ENCODE measurements at regions not wholly inside any gene's neighbourhood (a gene's known extent, or its start where the extent isn't known, plus 50 kb on each side); places are given as distances from the start of the nearest gene placed in this dataset.

- no peak for TF ChIP-seq REST (IDR thresholded peaks at IDR 0.05; ENCODE audit: low read depth)
These were observed 372.8 kb downstream of the TOX3 start (continued) for GRCh38 chr16:52174168-52174567.

GRCh38 chr16:52171481-52171880, 375.5 kb downstream of the TOX3 start:
- Histone ChIP-seq H4K20me1 (ENCODE audit: insufficient read depth) (no peaks in the 10 kb centered on the region), H3K36me3 (ENCODE audit: control insufficient read depth in 1 of 2, insufficient read depth in 2 of 2, low read length in 2 of 2) (no peaks in the 10 kb centered on the region), H3K27me3 (ENCODE audit: insufficient read depth, low read length) (no peaks in the 10 kb centered on the region), H3K4me2 (ENCODE audit: low read length) (no peak overlapping the region), H3K79me2 (ENCODE audit: insufficient read depth, low read length) (no peaks in the 10 kb centered on the region), H3K9me3 (ENCODE audit: control insufficient read depth in 1 of 2, insufficient read depth in 1 of 2, low read depth in 1 of 2, low read length in 2 of 2) (peaks cover 7 to 17% of the 10 kb centered on the region in 2 experiments; a peak in 2 of 4 replicates), H3K4me1 (ENCODE audit: control insufficient read depth in 1 of 2, insufficient read depth in 2 of 2, low read length in 2 of 2) (no peaks in the 10 kb centered on the region), H2AFZ (ENCODE audit: low read depth, low read length, poor library complexity, severe bottlenecking) (no peak overlapping the region), H3K27ac (ENCODE audit: low read depth, low read length) (no peak overlapping the region), H3K9me2 (ENCODE audit: insufficient read depth) (no peaks in the 10 kb centered on the region), H3K9ac (ENCODE audit: low read length) (no peak overlapping the region), H3K4me3 (replicated peaks in 1 of 2; ENCODE audit: low read depth in 1 of 2, low read length in 2 of 2) (no peak overlapping the region)
- intact Hi-C loops (cut with micrococcal nuclease): no loop called here
- RAD21 ChIA-PET (ENCODE audit: low non-redundant PET in 1 of 2, low total read pairs in 2 of 2, uncharacterized antibody in 2 of 2, unreplicated experiment in 2 of 2): no interaction called here
- POLR2A ChIA-PET: no interaction called here
- CTCF ChIA-PET: no interaction called here
- ATAC-seq (no peak), DNase-seq (ENCODE audit: low read depth, low spot score) (no peak)
- no TSS peak for BruUV-seq (replicated peaks)
- TF ChIP-seq SIN3A (IDR thresholded peaks at IDR 0.05; ENCODE audit: low read depth) (no peak), MAX (IDR thresholded peaks at IDR 0.05) (no peak), SP1 (IDR thresholded peaks at IDR 0.05; ENCODE audit: low read depth) (no peak), ZNF274 (IDR thresholded peaks at IDR 0.05; ENCODE audit: low read depth, low read length) (no peak), POLR2A (IDR thresholded peaks at IDR 0.05; ENCODE audit: borderline replicate concordance, extremely low read depth, insufficient read depth, insufficient read length) (no peak), EGR1 (IDR thresholded peaks at IDR 0.05; ENCODE audit: low read depth) (no peak), ATF3 (IDR thresholded peaks at IDR 0.05) (no peak), YY1 (IDR thresholded peaks at IDR 0.05; ENCODE audit: extremely low read depth, insufficient replicate concordance, low read depth, low read length) (no peak), SRF (IDR thresholded peaks at IDR 0.05; ENCODE audit: low read depth) (no peak), REST (IDR thresholded peaks at IDR 0.05; ENCODE audit: low read depth) (no peak), CTCF (IDR thresholded peaks at IDR 0.05 in 2 of 3, conservative IDR thresholded peaks at IDR 0.05 in 1 of 3; ENCODE audit: borderline replicate concordance in 1 of 3, insufficient read depth in 1 of 3, low read depth in 2 of 3, low read length in 2 of 3) (no peak)
